Upper lobe of left lung (tissue), 4 donors: ENCODE measurements at regions not wholly inside any gene's neighbourhood (a gene's known extent, or its start where the extent isn't known, plus 50 kb on each side); places are given as distances from the start of the nearest gene placed in this dataset.

ENCODE experiments used
- EP300 ChIP-seq, 4 donors: sonication (generic); formaldehyde crosslinking; IDR thresholded peaks; one replicate each; pipeline ENCODE4 v1.5.1; 2017; ENCODE audit warnings: antibody characterized with exemption in 4 of 4, control low read depth in 2 of 4
- POLR2A ChIP-seq, 4 donors: fragments of 450-650 bp; IDR thresholded peaks; one replicate each; pipeline ENCODE4 v1.5.1; 2016 to 2017; ENCODE audit warnings: antibody characterized with exemption in 4 of 4, mild to moderate bottlenecking in 2 of 4
- TF ChIP-seq, protein P1 (sequence below), 6 experiments: fragments of 450-650 bp in 4 of 6; fragments of 200-600 bp in 2 of 6; sonication (generic) in 2 of 6; IDR thresholded peaks; one replicate each; pipeline ENCODE4 v1.5.1; 2016 to 2019; ENCODE audit warnings: antibody characterized with exemption in 6 of 6

DNA sequence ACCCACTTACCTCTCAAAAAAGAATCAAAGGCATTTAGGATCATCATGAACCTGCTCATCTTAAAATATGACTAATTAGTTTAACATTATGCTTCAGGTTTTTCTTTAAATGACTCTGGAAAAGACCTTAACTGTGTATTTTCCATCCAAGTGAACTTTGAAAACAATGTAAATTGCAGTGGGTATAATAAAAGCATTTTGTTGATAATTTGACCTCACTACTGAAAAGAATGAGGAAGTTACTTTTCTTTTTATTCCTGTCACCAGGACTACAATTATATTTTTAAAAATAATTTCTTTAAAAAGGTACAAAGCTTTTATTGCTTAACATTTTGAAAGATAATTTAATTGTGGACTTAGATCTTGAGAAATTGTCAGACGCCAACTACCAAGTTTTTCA is 249.9 kb downstream of the ALX1 start:
- TF ChIP-seq, protein P1, sequence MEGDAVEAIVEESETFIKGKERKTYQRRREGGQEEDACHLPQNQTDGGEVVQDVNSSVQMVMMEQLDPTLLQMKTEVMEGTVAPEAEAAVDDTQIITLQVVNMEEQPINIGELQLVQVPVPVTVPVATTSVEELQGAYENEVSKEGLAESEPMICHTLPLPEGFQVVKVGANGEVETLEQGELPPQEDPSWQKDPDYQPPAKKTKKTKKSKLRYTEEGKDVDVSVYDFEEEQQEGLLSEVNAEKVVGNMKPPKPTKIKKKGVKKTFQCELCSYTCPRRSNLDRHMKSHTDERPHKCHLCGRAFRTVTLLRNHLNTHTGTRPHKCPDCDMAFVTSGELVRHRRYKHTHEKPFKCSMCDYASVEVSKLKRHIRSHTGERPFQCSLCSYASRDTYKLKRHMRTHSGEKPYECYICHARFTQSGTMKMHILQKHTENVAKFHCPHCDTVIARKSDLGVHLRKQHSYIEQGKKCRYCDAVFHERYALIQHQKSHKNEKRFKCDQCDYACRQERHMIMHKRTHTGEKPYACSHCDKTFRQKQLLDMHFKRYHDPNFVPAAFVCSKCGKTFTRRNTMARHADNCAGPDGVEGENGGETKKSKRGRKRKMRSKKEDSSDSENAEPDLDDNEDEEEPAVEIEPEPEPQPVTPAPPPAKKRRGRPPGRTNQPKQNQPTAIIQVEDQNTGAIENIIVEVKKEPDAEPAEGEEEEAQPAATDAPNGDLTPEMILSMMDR (IDR thresholded peaks at IDR 0.05) = no peak
- TF ChIP-seq POLR2A (IDR thresholded peaks at IDR 0.05) = no peak
- no peak for TF ChIP-seq EP300 (IDR thresholded peaks at IDR 0.05)
